GM18505 (cell line): ENCODE measurements at regions not wholly inside any gene's neighbourhood (a gene's known extent, or its start where the extent isn't known, plus 50 kb on each side); places are given as distances from the start of the nearest gene placed in this dataset.
A peak's percentile ranks its signal among the peaks of the same experiment; 100 is the strongest.

Source experiments
- ATAC-seq: cut with Tn5 transposase; IDR thresholded peaks from one replicate; pipeline ENCODE4 v1.9.1; 2021; ENCODE audit not compliant: unreplicated experiment
- POLR2A ChIP-seq: IDR thresholded peaks from 4 replicates; pipeline ENCODE4 v1.6.1; 2011; ENCODE audit warnings: borderline replicate concordance; ENCODE audit not compliant: insufficient read depth, insufficient read length; ENCODE audit errors: extremely low read depth

- no peak for ATAC-seq
- TF ChIP-seq POLR2A, result no peak
These were observed 197.8 kb upstream of the TMEM72 start for GRCh38 chr10:44713307-44713706.

DNA sequence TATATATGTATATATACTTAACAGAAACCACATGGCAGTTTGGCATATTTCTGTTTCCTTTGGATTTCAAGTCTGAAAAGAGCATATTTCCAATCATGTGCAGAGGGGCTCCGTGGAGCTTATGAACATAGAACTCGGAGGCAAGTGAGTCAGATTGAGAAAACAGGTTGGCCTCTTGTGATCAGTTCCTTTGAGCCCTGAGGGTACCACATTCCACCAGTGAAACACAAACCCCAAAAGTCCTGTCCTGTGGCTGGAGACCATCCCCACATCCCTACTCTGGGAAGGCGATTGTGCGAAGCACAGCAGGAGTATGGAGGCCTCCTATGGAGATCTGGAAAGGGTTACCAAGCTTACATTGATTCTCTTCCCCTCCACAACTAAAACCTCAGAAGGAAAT lies 196.7 kb upstream of the TMEM72 start:
- ATAC-seq, result no peak
- TF ChIP-seq POLR2A, result no peak

- TF ChIP-seq POLR2A, result no peak
- no peak for ATAC-seq
These were observed 196.0 kb upstream of the TMEM72 start for GRCh38 chr10:44715136-44715535.

DNA sequence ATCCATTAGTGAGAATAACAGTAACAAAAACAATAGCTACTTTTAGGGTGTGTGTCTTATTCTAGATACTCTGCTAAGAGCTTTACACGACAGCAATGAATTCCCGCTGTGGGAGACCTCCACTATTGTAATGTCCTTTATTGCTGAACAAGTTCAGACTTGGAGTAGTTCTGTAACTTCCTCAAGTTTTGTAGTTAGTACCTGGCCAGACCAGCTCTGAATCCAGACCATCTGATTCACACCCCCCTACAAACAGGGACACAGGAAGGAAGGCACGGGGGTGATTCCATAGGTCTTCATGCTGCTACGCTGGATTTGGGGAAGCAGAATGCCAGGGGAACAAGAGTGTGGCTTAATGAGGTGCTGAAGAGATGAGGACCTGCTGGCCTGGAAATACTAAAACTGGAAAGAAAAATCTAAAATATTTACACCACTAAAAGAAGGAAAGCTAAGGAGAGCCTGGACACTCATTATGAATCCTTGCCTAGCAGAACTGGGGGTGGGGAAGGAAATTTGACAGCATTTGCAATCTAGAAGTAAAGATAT lies 194.6 kb upstream of the TMEM72 start:
- no peak for ATAC-seq

DNA sequence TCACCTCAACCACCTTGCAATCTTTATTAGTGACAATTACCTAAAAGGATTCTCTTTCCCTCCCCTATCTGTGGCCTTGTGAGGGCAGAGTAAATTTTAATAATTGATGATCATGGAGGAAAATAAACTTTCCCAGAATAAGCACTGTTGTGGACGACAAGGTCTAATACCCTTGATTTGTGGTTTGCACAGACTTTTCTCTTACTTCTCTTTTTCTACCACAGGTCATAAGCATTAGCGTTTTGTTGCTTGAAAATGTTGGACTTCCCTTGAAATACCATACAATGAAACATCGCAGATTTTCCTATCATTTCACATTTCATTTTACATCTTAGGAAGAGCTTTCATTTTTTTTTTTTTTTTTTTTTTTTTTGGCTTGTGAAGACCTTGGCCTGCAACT lies 188.1 kb upstream of the TMEM72 start:
- no peak for TF ChIP-seq POLR2A
- no peak for ATAC-seq

More for the DNA sequence above, 194.6 kb upstream of the TMEM72 start:
- no peak for TF ChIP-seq POLR2A

DNA sequence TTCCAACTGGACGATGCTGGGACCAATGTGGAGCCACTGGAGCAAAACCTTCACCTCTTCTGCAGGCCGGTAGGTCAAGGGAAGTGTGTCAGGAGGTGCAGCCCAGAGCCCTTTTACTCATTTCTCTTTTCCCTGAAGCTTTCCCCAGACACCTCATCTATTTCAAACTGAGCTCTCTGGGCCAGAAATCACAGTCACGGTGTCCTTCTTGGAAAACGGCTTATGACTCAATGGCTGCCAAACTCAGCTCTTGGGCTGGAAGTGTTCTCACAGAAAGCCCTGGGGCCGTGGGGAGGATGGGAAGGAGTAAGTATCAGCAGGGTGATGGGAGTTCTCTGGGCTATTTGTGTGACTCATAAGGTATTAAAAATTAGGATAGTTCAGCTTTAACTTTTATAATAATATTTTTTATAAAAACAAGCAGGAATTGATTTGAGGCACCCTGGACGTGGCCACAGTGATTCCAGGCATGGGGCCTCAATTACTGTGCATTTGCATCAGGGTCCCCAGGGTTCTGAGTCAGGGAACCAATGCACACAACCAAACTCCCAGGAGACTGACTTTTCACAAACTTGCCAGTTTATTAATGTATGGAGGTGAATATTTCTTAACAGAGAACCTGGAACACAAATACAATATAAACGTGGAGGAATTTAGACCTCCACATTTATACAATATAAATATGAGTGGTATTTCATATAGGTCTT lies 187.4 kb upstream of the TMEM72 start:
- ATAC-seq, result no peak
- TF ChIP-seq POLR2A, result no peak

- no peak for TF ChIP-seq POLR2A
- peak; percentile 52 for ATAC-seq
These were observed 186.5 kb upstream of the TMEM72 start for GRCh38 chr10:44724415-44725174.

GRCh38 chr10:44725404-44725803 lies 185.7 kb upstream of the TMEM72 start:
- no peak for TF ChIP-seq POLR2A
- ATAC-seq, result peak; percentile 84

GRCh38 chr10:44731283-44731682 lies 179.9 kb upstream of the TMEM72 start:
- ATAC-seq, result no peak
- no peak for TF ChIP-seq POLR2A

DNA sequence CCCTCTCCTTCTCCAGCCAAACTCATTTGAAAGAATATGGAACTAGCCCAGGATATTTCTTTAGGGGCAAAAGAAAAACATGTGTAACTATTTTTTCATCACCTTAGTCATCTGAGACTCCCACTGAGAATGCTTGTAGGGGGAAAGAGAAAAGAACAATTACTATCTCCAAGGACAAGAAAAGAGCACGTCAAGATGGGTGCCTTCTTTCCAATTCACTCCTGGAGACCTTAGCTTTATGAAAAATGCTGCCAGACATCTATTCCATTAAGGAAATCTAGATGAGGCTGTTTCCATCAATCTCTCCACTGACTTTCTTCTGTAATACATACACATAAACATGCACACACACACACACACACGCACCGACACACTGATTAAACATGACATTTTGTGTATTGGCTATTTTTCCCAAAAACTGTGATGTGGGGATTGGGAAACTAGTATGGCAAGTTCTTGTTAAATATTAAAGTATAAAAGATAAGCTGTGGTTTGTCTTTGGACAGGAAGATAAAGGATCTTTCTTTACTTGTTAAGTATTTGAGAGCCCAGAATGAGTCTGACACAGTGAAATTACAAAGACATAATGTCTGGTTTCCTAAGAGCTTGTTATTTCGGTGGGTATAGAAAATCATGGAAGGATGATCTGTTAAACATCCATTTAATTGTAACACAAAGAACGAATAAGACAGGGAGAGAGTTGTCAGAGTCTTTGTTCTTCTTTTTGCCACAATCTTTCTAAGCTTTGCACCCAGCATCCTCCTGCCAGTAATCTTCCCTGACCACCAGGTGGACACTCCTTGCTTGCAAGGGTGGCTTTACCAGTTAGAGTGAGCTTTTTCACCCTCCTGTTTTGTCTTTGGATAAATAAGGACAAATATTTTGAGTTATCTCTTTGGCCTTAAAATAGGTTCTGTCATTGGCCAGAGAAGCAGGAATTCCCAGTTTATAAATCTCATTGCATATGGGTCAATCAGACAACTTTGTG lies 177.3 kb upstream of the TMEM72 start:
- no peak for ATAC-seq
- TF ChIP-seq POLR2A, result no peak

- ATAC-seq, result no peak
- TF ChIP-seq POLR2A, result no peak
These were observed 168.9 kb upstream of the TMEM72 start for GRCh38 chr10:44742248-44742647.

DNA sequence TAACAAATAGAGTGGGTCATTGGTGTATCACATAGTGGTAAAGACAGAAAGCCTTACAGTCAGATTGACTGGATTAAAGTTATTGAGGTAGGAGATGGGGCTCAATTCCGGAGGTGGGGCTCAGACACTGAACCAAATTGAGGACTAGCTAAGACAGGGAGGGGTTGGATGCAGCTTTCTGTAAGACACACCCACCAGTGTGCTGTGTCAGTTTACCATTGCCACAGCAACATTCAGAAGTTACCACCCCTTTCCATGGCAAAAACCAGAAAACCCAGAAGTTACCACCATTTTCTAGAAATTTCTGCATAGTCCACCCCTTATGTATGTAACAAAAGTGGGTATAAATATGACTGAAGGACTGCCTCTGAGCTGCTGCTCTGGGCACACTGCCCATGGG lies 167.6 kb upstream of the TMEM72 start:
- no peak for ATAC-seq
- TF ChIP-seq POLR2A, result no peak

- no peak for TF ChIP-seq POLR2A
- no peak for ATAC-seq
These were observed 165.2 kb upstream of the TMEM72 start for GRCh38 chr10:44745920-44746319.
